H9 (cell line): ENCODE measurements at regions not wholly inside any gene's neighbourhood (a gene's known extent, or its start where the extent isn't known, plus 50 kb on each side); places are given as distances from the start of the nearest gene placed in this dataset.

Source experiments
- DNase-seq: peaks from one replicate; pipeline ENCODE4 v3.0.0-alpha.2; 2017
- H2AFZ ChIP-seq: one replicate; pipeline ENCODE4 v1.6.1; 2013; ENCODE audit warnings: mild to moderate bottlenecking, low read length, control low read depth, moderate library complexity
- H2AK5ac ChIP-seq: 2 replicates; pipeline ENCODE4 v1.6.1; 2013; ENCODE audit warnings: low read length, control low read depth, mixed read lengths; ENCODE audit not compliant: insufficient read length
- H2BK120ac ChIP-seq: one replicate; pipeline ENCODE4 v1.6.1; 2013; ENCODE audit warnings: low read depth, mild to moderate bottlenecking, low read length, control low read depth, inconsistent platforms; ENCODE audit not compliant: poor library complexity, severe bottlenecking
- H2BK12ac ChIP-seq: 2 replicates; pipeline ENCODE4 v1.6.1; 2013; ENCODE audit warnings: low read length, control low read depth, mixed read lengths, low read depth; ENCODE audit not compliant: insufficient read length
- H2BK15ac ChIP-seq: 2 replicates; pipeline ENCODE4 v1.6.1; 2013; ENCODE audit warnings: low read depth, low read length, control low read depth
- H2BK20ac ChIP-seq: one replicate; pipeline ENCODE4 v1.6.1; 2013; ENCODE audit warnings: low read depth, mild to moderate bottlenecking, low read length, control low read depth, inconsistent platforms; ENCODE audit not compliant: poor library complexity, severe bottlenecking
- H2BK5ac ChIP-seq: 2 replicates; pipeline ENCODE4 v1.6.1; 2013; ENCODE audit warnings: low read length, control low read depth, mixed read lengths; ENCODE audit not compliant: insufficient read length
- H3K14ac ChIP-seq: 2 replicates; pipeline ENCODE4 v1.6.1; 2013; ENCODE audit warnings: low read length, control low read depth; ENCODE audit not compliant: insufficient read depth
- H3K18ac ChIP-seq: 2 replicates; pipeline ENCODE4 v1.6.1; 2013; ENCODE audit warnings: low read depth, mild to moderate bottlenecking, mixed read lengths, low read length, control low read depth; ENCODE audit not compliant: insufficient read length
- H3K23ac ChIP-seq: 2 replicates; pipeline ENCODE4 v1.6.1; 2013; ENCODE audit warnings: low read length, control low read depth, mixed read lengths, low read depth; ENCODE audit not compliant: insufficient read length
- H3K23me2 ChIP-seq: 2 replicates; pipeline ENCODE4 v1.6.1; 2013; ENCODE audit warnings: low read depth, mild to moderate bottlenecking, mixed read lengths, low read length, control low read depth; ENCODE audit not compliant: insufficient read length, poor library complexity, severe bottlenecking
- H3K27ac ChIP-seq: 2 replicates; pipeline ENCODE4 v1.5.1; 2013; ENCODE audit warnings: low read length, control low read depth, mixed read lengths, low read depth; ENCODE audit not compliant: insufficient read length
- H3K27me3 ChIP-seq: 2 replicates; pipeline ENCODE4 v1.6.1; 2013; ENCODE audit warnings: low read length, control low read depth, inconsistent platforms; ENCODE audit not compliant: insufficient read depth
- H3K4ac ChIP-seq: 2 replicates; pipeline ENCODE4 v1.6.1; 2013; ENCODE audit warnings: low read depth, mild to moderate bottlenecking, control low read depth, inconsistent platforms, low read length, moderate library complexity
- H3K4me1 ChIP-seq: 2 replicates; pipeline ENCODE4 v1.6.1; 2013; ENCODE audit warnings: low read length, control low read depth, inconsistent platforms; ENCODE audit not compliant: insufficient read depth
- H3K4me2 ChIP-seq: 2 replicates; pipeline ENCODE4 v1.6.1; 2013; ENCODE audit warnings: low read length, control low read depth, mixed read lengths; ENCODE audit not compliant: insufficient read length, insufficient read depth
- H3K56ac ChIP-seq: 2 replicates; pipeline ENCODE4 v1.6.1; 2013; ENCODE audit warnings: low read depth, mild to moderate bottlenecking, mixed read lengths, low read length, control low read depth; ENCODE audit not compliant: insufficient read length
- H3K79me1 ChIP-seq: 2 replicates; pipeline ENCODE4 v1.6.1; 2013; ENCODE audit warnings: low read depth, mild to moderate bottlenecking, moderate library complexity, low read length, control low read depth, inconsistent platforms; ENCODE audit not compliant: insufficient read depth, poor library complexity, severe bottlenecking
- H3K79me2 ChIP-seq: 2 replicates; pipeline ENCODE4 v1.6.1; 2013; ENCODE audit warnings: low read length, control low read depth, inconsistent platforms; ENCODE audit not compliant: insufficient read depth
- H3K9ac ChIP-seq: 2 replicates; pipeline ENCODE4 v1.6.1; 2013; ENCODE audit warnings: low read length, control low read depth, mixed read lengths; ENCODE audit not compliant: insufficient read length; ENCODE audit errors: extremely low read depth
- H3K9me3 ChIP-seq: one replicate; pipeline ENCODE4 v1.6.1; 2013; ENCODE audit warnings: low read depth, low read length, inconsistent platforms; ENCODE audit not compliant: control insufficient read depth
- H3T11ph ChIP-seq: one replicate; pipeline ENCODE4 v1.6.1; 2013; ENCODE audit warnings: mild to moderate bottlenecking, low read length, control low read depth, inconsistent platforms
- H4K20me1 ChIP-seq: one replicate; pipeline ENCODE4 v1.6.1; 2013; ENCODE audit not compliant: control insufficient read depth, insufficient read length, insufficient read depth
- H4K5ac ChIP-seq: 2 replicates; pipeline ENCODE4 v1.6.1; 2013; ENCODE audit warnings: low read depth, mild to moderate bottlenecking, mixed read lengths, low read length, control low read depth; ENCODE audit not compliant: insufficient read length
- H4K8ac ChIP-seq: replicated peaks from 2 replicates; pipeline ENCODE4 v1.6.1; 2013; ENCODE audit warnings: low read length, control low read depth, mixed read lengths, low read depth; ENCODE audit not compliant: insufficient read length
- H4K91ac ChIP-seq: 2 replicates; pipeline ENCODE4 v1.6.1; 2013; ENCODE audit warnings: low read depth, mild to moderate bottlenecking, moderate library complexity, mixed read lengths, low read length, control low read depth; ENCODE audit not compliant: insufficient read length
- H3K27ac Mint-ChIP-seq, 3 experiments: 2 replicates in 2 of 3; 3 replicates in 1 of 3; pipeline ENCODE4 v1.8.0; 2020 to 2021; ENCODE audit warnings: mixed read lengths in 3 of 3, mild to moderate bottlenecking in 1 of 3, moderate library complexity in 1 of 3
- H3K27me3 Mint-ChIP-seq: 2 replicates; pipeline ENCODE4 v1.8.0; 2021; ENCODE audit warnings: low read depth, mild to moderate bottlenecking, moderate library complexity, mixed read lengths
- H3K36me3 Mint-ChIP-seq, 3 experiments: 2 replicates in 2 of 3; 3 replicates in 1 of 3; pipeline ENCODE4 v1.8.0; 2020 to 2021; ENCODE audit warnings: low read depth in 3 of 3, mixed read lengths in 3 of 3; ENCODE audit not compliant: insufficient read depth in 1 of 3
- H3K4me1 Mint-ChIP-seq, 2 experiments: 2 replicates each; pipeline ENCODE4 v1.8.0; 2020; ENCODE audit warnings: mixed read lengths in 2 of 2
- H3K4me3 Mint-ChIP-seq, 2 experiments: 2 replicates in 1 of 2; 3 replicates in 1 of 2; pipeline ENCODE4 v1.8.0; 2020 to 2021; ENCODE audit warnings: mild to moderate bottlenecking in 2 of 2, mixed read lengths in 2 of 2, moderate library complexity in 1 of 2
- H3K9me3 Mint-ChIP-seq, 2 experiments: 2 replicates in 1 of 2; 3 replicates in 1 of 2; pipeline ENCODE4 v1.8.0; 2020; ENCODE audit warnings: mild to moderate bottlenecking in 2 of 2, mixed read lengths in 2 of 2, moderate library complexity in 1 of 2
- CTCF ChIP-seq: fragments of 200-600 bp; sonication (generic); conservative IDR thresholded peaks from 3 replicates; pipeline ENCODE4 v1.8.0; 2021; ENCODE audit warnings: antibody characterized with exemption, mild to moderate bottlenecking
- WGBS: extraction: QIAGEN DNeasy Blood & Tissue Kit; methylation state at CpG from one replicate; pipeline ENCODE4 v1.1.7; 2013; ENCODE audit warnings: missing lambda C conversion rate, low lambda C conversion rate, mixed read lengths; ENCODE audit not compliant: insufficient read length; ENCODE audit errors: extremely low coverage; 5-methylcytosine and 5-hydroxymethylcytosine counted together

- Histone ChIP-seq H3K23ac (no peak overlapping the region), H3K27me3 (no peaks in the 10 kb centered on the region), H2AFZ (no peak overlapping the region), H3K4ac (no peak overlapping the region), H3K18ac (no peak overlapping the region), H3K9me3 (no peaks in the 10 kb centered on the region), H3K79me2 (no peaks in the 10 kb centered on the region), H3K27ac (no peak overlapping the region), H3K79me1 (no peaks in the 10 kb centered on the region), H2BK15ac (no peak overlapping the region), H3T11ph (no peak overlapping the region), H3K9ac (no peak overlapping the region), H4K8ac (no peak overlapping the region), H2AK5ac (no peak overlapping the region), H2BK120ac (no peak overlapping the region), H2BK12ac (no peak overlapping the region), H3K56ac (no peak overlapping the region), H3K14ac (no peak overlapping the region), H4K5ac (no peak overlapping the region), H3K4me2 (no peak overlapping the region), H2BK20ac (no peak overlapping the region), H4K20me1 (no peaks in the 10 kb centered on the region), H2BK5ac (no peak overlapping the region), H3K4me1 (no peaks in the 10 kb centered on the region), H3K23me2 (no peaks in the 10 kb centered on the region), H4K91ac (no peak overlapping the region)
- WGBS: no CpG with 5 or more reads among the region's 3 CpGs
- H3K27ac Mint-ChIP-seq: no peak overlapping the region
- H3K27me3 Mint-ChIP-seq: no peaks in the 10 kb centered on the region
- peaks cover 13 to 20% (median 15%) of the 10 kb centered on the region in 3 experiments for H3K36me3 Mint-ChIP-seq
- no peak overlapping the region for H3K4me3 Mint-ChIP-seq
- H3K9me3 Mint-ChIP-seq: peaks cover 12 to 18% of the 10 kb centered on the region in 2 experiments
- DNase-seq: no peak
- TF ChIP-seq CTCF: no peak
- H3K4me1 Mint-ChIP-seq: peaks cover 3 to 10% of the 10 kb centered on the region in 2 experiments
Observed at GRCh38 chr12:19648591-19648990, 209.3 kb downstream of the AEBP2 start.
